Renal cortical epithelial cell (primary cell): ENCODE measurements at regions not wholly inside any gene's neighbourhood (a gene's known extent, or its start where the extent isn't known, plus 50 kb on each side); places are given as distances from the start of the nearest gene placed in this dataset.
"Not testable (repeated sequence)": the region's sequence is repeated elsewhere in the genome, so short reads cannot be mapped to it uniquely, and the experiment has no call there.

Experiments used
- DNase-seq: peaks from one replicate; pipeline ENCODE4 v3.0.0-alpha.2; 2011; ENCODE audit warnings: low read depth

DNA sequence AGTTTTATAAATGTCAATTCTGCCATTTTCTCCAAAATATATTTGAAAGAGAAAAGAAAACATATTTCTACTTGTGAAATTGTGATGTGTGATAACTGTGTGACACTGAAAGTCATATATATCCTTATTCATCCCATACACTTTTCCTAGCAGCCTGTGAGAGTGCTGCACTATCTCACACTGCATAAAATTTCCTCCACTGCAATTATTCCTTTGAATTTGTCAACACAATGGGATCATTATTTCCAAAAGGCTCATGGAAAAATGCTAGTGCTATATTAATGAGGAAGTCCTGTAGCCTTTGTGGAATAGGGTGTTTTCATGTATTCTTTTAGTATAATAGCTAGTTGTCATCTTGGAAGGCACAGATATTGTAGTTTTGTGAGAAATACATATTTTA, 504.1 kb downstream of the RPL10L start:
- DNase-seq, result no peak

DNA sequence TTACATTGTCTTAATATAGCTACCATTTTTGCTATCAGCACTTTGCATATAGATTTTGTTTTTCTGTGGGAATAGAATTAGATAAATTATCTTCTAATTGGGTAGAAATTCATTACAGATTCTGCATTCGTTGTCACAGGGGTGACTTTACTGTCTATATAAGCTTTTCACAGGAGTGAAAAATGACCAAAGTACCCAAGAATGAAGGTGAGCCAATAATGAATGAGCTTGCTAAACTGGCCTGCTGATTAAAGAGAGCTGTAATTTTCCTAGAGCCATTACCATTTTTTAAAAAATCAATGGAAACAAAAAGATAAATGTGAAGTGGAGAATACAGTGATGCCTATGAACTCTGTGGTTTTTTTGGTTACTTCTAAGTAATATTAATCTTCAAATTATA, 504.6 kb downstream of the RPL10L start:
- DNase-seq, result no peak

DNA sequence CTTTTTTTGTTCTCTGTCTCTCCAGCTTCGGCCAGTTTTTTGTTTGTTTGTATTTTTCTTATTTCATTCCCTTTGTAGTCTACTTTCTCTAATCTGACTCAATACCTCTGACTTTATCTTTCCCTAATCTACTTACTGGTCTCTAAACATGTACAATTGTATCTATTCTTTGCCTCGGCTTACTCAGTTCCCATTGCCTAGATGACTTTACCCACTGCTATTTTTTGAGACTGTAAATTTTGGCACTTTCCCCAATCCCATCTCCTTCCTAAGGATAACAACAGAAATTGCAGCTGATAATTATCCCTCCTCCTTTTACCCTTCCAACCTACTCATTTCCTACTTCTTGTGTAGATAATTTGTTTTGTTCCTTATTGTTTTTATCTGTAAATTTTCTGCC, 511.1 kb downstream of the RPL10L start:
- DNase-seq, result no peak

DNA sequence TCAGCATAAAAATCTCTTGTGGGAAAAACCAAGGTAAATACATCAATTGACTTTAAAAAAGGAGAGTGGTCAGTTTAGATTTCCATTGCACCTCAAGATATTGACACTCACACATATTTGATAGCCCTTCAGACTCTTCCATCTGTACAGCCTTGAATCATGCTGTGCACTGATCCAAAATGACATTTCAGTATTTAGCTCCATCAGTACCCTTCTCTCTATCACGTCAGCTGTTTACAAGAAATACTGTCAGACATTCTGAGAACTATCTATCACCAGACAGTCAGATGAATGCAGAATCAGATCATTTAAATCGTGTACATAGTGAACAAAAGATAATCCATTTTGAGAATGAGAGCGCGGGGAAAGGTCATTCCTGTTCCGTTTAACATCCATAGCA, 511.9 kb downstream of the RPL10L start:
- DNase-seq, result no peak

DNA sequence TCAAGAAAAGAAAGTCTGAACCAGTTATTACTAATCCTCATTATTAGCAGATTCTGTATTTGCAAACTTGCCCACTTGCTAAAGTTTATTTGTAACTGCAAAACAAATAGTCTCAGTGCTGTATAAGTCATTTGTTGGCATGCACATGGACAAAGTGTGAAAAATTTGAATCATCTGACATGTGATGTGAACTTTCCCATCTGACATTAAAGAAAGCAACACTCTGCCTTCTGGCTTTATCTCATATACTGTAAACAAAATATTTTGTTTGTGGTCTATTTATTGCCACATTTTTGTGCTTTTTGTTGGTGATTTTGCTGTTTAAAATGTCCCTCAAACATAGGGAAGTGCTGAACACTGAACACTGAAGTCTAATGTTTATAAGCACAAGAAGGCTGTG, 513.8 kb downstream of the RPL10L start:
- DNase-seq, result no peak

DNA sequence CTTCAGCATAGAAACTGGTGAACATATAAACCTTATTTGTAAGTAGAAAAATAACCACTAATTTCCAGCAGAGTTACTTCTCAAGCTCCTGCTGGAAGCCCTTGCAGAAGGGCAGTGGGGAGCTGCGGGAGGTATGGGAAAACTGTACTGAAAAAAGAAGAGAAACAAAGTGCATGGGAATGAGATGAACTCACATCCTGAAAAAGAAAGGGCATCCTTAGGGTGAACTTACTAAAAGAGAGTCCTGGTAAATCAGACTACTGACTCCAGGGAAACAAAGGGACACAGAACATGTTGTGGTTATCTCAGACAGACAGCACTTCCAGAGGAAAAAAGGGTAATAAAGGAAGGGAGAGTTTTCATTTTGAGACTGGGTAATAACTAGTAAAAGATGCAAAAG, 515.1 kb downstream of the RPL10L start:
- DNase-seq, result no peak

DNA sequence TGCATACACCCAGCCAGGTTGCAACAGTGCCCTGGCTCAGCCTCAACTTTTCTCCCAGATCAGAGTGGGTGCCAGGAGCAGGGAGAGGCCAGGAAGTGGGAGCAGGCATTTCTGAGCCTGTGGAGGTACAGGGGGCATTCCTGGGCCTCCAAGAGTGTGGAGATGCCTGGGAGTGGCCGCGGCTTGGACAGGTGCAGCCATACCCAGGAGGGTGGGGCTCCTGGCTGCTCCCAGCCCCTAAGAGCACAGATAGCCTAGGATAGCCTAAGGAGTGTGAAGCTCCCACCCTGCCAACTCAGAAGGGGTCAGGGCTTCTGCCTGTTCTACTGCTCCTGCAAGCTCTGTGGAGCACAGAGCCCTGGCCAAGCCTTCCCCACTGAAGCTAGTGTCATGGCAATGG, 543.4 kb downstream of the RPL10L start:
- no peak for DNase-seq

DNA sequence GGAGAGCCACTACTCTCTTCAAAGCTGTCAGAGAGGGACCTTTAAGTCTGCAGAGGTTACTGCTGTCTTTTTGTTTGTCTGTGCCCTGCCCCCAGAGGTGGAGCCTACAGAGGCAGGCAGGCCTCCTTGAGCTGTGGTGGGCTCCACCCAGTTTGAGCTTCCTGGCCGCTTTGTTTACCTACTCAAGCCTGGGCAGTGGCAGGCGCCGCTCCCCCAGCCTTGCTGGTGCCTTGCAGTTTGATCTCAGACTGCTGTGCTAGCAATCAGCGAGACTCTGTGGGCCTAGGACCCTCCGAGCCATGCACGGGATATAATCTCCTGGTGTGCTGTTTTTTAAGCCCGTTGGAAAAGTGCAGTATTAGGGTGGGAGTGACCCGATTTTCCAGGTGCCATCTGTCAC, 550.7 kb downstream of the RPL10L start:
- not testable (repeated sequence) for DNase-seq

DNA sequence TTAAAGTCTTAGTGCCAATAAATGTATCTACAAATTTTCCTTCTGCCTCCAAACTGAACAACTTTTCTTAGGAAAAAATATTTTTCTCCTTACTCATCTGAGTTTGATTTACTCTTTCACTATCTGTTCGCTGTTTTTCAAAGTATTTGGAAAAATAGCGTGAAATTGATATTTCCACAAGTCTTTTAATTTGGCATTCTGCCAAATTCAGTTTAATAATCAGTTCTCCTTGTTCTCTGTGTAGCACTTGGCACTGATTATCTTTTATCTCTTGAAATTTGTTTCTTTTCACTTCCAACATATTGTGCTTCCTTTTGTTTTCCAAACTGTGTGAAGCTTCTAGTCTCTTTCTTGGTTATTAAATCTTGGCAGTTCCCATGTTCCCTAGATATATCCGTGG, 559.8 kb downstream of the RPL10L start:
- no peak for DNase-seq

DNA sequence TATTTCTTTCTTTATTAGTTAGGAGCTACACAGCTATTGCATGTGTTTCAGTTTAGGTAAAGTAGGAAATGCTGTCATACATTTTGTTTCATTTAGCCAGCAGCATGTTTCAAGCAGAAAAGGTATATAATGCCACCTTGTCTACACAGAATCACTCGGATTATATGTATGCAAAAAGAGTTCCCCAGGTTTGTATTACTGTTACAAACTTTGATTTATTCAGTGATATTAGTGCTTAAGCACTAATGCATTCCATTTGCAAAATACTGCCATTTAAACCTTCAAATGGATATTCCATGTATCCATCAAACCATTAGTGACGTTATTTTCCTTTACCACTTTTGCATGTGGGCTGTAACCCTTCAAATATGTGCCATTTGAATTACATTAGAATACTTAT, 564.0 kb downstream of the RPL10L start:
- DNase-seq, result no peak

DNA sequence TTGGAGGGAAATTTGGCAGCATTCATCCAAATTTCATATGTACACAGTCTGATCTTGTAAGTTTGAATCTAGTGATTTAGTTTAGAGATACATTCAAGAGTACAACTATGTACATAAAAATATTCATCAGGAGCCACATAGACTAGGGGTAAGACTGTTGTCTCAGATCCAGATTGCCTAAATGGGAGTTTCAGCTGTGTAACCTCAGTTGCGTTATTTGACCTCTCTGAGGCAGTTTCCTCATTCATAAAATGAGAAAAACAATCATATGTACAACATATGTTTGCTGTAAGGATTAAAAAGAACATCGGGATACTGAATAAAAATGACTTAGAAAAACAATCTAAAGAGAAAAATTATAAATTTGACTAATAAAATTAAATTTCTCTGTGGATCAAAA, 577.5 kb downstream of the RPL10L start:
- no peak for DNase-seq

DNA sequence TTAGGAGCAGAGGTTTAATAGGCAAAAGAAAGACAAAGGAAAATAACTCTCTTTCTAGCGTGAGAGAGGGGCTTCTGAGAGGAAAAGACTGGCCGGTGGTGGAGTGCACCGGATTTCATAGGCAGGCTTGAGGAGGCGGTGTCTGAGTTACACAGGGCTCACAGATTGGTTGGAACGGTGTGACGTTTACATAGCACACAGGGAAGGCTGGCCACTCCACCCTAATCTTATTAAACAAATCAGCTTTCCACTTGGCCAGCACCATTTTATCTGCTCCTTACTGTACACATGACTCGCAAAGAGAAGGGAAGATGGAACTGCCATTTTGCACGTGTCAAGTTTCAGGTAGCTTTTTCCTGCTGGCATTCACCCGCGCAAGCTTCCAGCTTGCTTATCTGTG, 587.7 kb downstream of the RPL10L start:
- DNase-seq, result peak; percentile 26

DNA sequence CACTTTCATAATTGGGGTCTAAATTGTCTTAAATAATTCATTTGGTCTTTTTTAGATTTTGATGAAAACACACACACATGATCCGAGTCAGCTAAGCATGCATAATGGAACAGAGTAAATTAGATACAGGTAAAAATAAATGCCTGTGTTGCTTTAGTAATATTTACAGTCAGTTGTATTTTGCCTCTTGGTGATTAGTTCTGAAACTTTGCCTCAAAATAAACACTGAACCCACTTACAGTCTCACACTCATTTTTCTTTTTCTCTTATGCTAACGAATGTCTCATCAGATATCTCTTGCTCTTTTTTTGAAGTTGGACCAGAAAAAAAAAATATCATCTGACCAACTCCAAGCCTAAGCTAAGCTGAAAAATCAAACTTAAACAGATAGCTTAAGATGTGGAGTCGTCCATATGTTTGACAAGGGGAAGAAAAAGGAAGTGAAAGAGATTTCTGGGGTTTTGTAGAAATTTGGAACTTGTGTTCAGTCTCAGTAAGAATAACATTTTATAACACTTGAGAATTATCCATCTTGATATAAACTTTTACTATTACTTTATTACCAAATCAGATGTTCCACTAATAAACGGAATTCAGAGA, 592.5 kb downstream of the RPL10L start:
- no peak for DNase-seq

DNA sequence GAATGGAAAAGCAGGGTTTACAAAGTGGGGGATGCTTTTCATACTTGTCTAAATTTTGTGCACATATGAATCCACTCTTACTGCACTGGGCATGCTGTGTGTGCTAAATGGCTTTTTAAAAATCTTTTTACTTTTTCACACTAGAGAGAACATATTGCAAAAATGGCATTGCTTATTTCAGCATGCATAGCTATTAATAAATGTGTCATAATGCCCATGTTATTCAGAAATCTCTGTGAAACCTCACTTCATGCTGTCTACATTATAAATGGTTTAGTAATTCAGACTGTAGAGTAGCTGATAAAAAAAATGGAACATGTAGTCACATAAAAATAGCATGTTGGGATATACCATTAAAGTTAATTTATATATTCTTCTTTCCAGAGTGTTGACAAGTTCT, 593.8 kb downstream of the RPL10L start:
- DNase-seq, result no peak

DNA sequence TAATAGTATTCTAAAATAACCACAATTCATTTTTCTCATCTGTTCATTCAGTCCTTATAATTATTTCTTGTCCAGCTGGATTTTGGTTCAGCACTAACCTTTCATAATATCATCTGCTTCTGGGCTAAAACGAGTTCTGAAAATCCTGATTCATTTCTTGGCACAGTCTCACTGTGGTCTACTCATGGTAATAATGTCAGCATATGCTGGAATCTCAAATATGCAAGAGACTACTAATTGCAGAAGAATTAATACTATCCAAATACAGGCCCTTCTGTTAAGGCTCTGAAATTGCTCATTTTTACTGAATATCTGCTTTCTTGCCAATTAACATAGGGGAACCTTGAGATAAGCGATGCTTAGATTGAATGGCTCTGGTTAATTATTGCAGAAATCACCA, 597.1 kb downstream of the RPL10L start:
- DNase-seq, result peak; percentile 83

DNA sequence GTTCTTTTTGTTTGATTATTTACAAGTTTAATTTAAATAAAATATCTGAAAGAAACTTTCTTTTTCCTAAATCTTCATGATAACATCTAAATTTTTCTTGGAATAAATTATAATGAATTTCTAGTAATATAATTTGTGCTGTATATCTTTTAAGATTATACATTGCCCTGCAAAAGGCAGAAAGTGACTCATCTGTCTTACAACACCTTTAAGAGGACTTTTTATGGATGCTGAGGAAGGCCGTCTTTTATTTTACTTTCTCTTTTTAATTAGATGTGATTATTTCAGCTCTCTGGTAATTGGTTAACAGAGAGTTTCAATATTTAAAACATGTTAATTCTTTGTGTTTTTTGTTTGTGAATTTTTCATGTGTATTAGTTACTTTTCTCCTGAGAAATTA, 598.4 kb downstream of the RPL10L start:
- DNase-seq, result peak; percentile 18

DNA sequence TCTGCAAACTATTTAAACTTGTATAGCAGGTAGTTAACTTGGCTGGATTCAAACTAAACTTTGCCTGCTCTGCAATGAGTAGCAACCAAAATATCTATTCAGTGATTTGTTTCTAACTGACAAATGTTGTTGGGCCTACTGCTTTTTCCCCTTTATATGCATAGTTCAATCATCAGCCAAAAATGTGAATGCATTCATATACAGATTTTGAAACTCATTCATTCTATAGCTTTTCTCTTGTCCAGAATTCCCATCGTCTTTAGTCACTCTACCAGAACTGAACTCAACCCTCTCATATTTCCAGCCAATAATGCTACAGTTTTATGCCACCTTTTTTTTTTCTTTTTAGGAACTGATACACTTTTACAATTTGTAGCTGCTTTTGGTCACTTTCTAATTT, 599.8 kb downstream of the RPL10L start:
- DNase-seq, result no peak

DNA sequence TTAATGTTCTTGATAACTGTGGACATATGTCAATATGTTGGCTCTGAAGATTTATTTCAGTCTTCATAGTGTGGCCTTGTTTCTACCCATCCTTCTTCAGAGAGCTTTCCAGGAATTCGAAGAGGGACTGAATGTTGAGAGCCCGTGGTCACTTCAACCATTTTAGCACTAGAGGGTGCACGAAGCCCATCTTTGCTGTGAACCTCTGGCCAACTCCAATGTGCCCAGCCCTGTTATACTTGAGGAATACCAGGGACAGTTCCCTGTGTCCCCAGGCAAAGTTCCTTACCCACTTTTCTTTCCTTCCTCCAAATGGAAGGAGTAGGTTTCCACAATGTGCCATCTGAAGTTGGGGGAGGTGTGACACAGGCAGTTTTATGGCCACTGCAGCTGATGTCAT, 603.5 kb downstream of the RPL10L start:
- peak; percentile 70 for DNase-seq

DNA sequence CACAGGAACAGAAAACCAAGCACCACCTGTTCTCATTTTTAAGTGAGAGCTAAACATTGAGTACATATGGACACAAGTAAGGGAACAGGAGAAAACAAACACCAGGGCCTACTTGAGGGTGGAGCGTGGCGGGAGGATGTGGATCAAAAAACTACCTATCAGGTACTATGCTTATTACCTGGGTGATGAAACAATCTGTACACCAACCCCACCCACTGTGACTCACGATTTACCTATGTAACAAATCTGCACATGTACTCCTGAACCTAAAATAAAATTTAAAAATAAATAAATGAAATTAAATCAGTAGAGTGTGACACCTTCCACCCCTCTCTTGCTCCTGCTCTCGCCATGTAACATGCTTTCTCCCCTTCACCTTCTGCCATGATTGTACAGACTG, 615.5 kb downstream of the RPL10L start:
- DNase-seq, result no peak

DNA sequence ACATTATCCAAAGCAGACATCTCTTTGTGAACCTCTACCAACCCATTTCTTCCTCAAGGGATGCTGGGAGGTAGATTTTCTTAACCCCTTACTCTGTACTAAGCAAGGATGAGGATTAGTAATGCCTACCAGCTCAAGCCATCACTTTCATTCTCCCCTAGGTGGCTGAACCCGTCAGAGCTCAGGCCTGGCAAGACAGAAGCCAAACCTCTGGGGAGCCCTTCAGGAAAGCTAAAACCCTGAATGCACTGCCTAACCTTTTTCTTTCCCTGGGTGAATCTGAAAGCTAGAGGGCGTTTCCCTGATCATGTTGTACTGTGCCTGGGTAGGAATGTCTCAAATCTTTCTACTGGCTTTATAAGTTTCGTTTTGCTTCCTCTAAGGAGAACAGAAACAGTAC, 617.3 kb downstream of the RPL10L start:
- DNase-seq, result no peak

DNA sequence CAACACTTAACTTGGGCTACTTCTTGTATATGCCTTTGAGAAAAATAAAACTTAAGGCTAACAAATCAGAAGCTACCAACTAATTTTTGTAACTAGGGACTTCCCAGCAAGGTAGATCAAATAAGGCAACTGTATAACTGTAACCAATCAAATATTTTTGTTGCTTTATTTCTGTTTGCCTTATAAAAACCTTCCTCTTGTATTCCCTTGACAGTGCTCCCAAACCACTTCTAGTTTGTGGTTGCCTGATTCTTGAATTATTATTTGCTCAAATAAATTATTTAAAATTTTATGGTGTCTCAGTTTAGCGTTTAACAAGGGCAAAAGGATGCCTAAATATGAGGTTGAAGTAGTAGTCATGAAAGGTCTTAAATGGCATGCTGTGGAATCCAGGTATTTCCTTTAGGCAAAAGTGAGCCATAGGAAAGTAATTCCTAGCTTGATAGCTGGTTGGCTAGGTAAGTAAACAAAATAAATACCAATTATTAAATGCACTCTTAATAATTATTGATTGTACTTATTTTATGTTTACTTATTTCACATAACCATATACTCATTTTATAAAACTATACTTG, 632.6 kb downstream of the RPL10L start:
- peak; percentile 46 for DNase-seq

DNA sequence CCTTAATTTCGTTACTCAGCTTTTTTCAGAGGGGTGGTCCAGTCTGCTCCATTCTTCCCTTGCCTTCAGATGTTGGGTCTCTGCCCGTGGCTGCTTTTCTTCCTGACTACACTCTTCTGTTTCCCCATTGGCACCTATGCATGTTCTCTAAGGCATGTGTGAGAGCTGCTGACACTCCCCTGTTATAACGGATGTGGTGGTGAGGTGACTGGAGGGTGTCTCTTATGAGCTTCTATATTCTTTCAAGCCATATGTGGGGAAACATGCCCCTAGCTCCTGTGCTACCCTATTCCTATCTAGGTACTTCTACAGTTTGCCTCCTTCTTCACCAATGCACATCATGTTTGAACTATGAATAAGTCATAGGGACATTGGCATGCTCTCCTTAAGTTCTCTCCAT, 643.2 kb downstream of the RPL10L start:
- no peak for DNase-seq

DNA sequence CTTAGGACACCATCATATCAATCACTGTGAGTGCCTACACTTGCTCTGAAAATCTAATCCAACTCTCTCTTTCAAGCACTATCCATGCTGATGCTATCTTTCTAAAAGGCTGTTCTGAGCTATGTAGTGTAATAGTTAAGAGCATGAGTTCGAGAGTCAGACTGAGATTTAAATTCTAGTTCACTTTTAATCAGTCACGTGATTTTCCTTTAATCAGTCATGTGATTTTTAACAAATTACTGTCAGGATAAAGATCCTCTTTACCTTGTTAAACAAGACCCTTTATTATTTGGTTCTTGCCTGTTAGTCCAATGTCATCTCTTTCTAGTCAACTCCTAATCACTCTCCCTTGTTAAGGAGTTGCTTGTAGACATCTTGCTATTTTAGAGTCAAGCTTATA, 653.0 kb downstream of the RPL10L start:
- DNase-seq, result no peak

DNA sequence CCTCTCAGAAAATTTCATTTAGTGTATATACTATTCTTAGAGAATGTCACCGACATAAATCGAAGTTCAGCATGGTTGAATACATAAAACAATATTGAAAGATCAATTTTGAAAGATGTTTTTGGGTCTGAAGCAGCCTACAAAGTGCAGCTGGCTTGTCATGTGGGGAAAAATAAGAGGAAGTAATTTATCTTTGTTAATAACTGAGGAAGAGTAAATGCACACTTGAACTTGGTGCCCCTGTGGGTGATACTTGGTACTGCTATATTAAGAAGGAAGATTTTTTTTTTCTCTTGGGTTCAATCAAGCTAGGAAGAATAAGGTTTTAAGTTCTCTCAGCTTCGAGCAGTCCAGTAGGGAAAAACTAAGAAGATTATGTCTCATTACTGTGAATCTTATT, 661.3 kb downstream of the RPL10L start:
- DNase-seq, result no peak
